Activated CD4-positive, alpha-beta T cell treated with anti-CD3 and anti-CD28 coated beads for 36 hours (primary cell): ENCODE measurements at regions not wholly inside any gene's neighbourhood (a gene's known extent, or its start where the extent isn't known, plus 50 kb on each side); places are given as distances from the start of the nearest gene placed in this dataset.
A peak's percentile ranks its signal among the peaks of the same experiment; 100 is the strongest.

Experiments
- ATAC-seq: fragments of 200-7000 bp; cut with Tn5 transposase; one replicate; pipeline ENCODE4 v1.10.0; 2021; ENCODE audit warnings: mild to moderate bottlenecking, moderate library complexity
- CTCF ChIA-PET: fragments of 350-600 bp; sonication (Branson Sonifier 250); formaldehyde crosslinking; loops from one replicate; lab custom pipeline; 2021; ENCODE audit warnings: antibody characterized with exemption; lab: Charles Lee
- POLR2A ChIA-PET: fragments of 350-600 bp; sonication (Branson Sonifier 250); formaldehyde crosslinking; loops from one replicate; lab custom pipeline; 2021; ENCODE audit warnings: antibody characterized with exemption, inconsistent platforms; lab: Charles Lee
- DNase-seq: peaks from one replicate; pipeline ENCODE4 v3.0.0-alpha.2; 2020
- H3K27ac Mint-ChIP-seq: one replicate; pipeline ENCODE4 v1.8.0; 2021; ENCODE audit warnings: mixed read lengths
- H3K27me3 Mint-ChIP-seq: one replicate; pipeline ENCODE4 v1.8.0; 2021; ENCODE audit warnings: mixed read lengths
- H3K36me3 Mint-ChIP-seq: one replicate; pipeline ENCODE4 v1.8.0; 2021; ENCODE audit warnings: low read depth, mixed read lengths
- H3K4me1 Mint-ChIP-seq: one replicate; pipeline ENCODE4 v1.8.0; 2021; ENCODE audit warnings: mixed read lengths
- H3K4me3 Mint-ChIP-seq: one replicate; pipeline ENCODE4 v1.8.0; 2021; ENCODE audit warnings: mild to moderate bottlenecking, moderate library complexity, mixed read lengths
- H3K9me3 Mint-ChIP-seq: one replicate; pipeline ENCODE4 v1.8.0; 2021; ENCODE audit warnings: low read depth, mixed read lengths
- intact Hi-C, 2 experiments: fragments of 100-400 bp; cut with DNase I in 1 of 2; cut with micrococcal nuclease in 1 of 2; formaldehyde crosslinking; loops; one replicate each; pipeline versions ENCODE4 v1.14.2 to v1.15.1; 2022 to 2024; cut with DNase I, micrococcal nuclease

- Mint-ChIP-seq H3K4me1 (peaks cover 4% of the 10 kb centered on the region), H3K27me3 (no peaks in the 10 kb centered on the region), H3K27ac (no peak overlapping the region), H3K9me3 (peaks cover 7% of the 10 kb centered on the region), H3K4me3 (no peak overlapping the region), H3K36me3 (no peaks in the 10 kb centered on the region)
- no peak for ATAC-seq
- no peak for DNase-seq
- intact Hi-C loops, result no loop called here
- ChIA-PET CTCF (interaction anchor here (2.0 kb wide), 1 partner anchor 12 kb away, joined by 4 read pairs; no protein-coding TSS in a partner anchor), POLR2A (no interaction called here)
These were observed 56.2 kb upstream of the PRRC2C start for GRCh38 chr1:171429137-171429536.

GRCh38 chr1:171431994-171432393, 53.3 kb upstream of the PRRC2C start:
- Mint-ChIP-seq H3K27ac (no peak overlapping the region), H3K4me3 (no peak overlapping the region), H3K4me1 (peaks cover 14% of the 10 kb centered on the region), H3K27me3 (no peaks in the 10 kb centered on the region), H3K36me3 (no peaks in the 10 kb centered on the region), H3K9me3 (peaks cover 7% of the 10 kb centered on the region)
- DNase-seq (no peak), ATAC-seq (no peak)
- CTCF ChIA-PET, result interaction anchor here (0.7 kb wide), 1 partner anchor 118 kb away, joined by 3 read pairs; the partner anchor contains the start of gene FMO4
- intact Hi-C loops, result no loop called here
- POLR2A ChIA-PET, result no interaction called here

- ChIA-PET CTCF (interaction anchor here (0.7 kb wide), 1 partner anchor 118 kb away, joined by 3 read pairs; the partner anchor contains the start of gene FMO4), POLR2A (no interaction called here)
- H3K4me1 Mint-ChIP-seq, result peaks cover 14% of the 10 kb centered on the region
These were observed 52.9 kb upstream of the PRRC2C start for GRCh38 chr1:171432473-171432872.

DNA sequence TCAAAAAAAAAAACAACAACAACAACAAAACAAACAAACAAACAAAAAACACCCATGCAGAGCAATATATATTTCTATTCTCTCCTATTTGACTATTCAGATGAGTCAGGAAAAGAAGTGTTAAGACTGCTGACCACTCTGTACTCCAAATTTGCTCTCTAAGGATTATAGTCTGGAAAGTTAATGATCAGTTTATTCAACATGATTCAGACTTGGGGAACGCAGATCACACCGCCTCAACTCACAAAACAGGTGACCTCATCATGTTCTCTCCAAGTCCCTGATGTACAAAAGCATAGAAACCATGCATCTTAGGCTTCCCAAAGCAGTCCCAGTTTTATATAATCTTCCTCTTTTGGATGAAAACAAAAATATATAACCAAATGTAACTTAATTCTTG, 51.9 kb upstream of the PRRC2C start:
- Mint-ChIP-seq H3K4me1 (peaks cover 14% of the 10 kb centered on the region), H3K36me3 (no peaks in the 10 kb centered on the region), H3K4me3 (no peak overlapping the region), H3K9me3 (peaks cover 7% of the 10 kb centered on the region), H3K27ac (no peak overlapping the region), H3K27me3 (no peaks in the 10 kb centered on the region)
- intact Hi-C loops, result no loop called here
- DNase-seq, result no peak
- ChIA-PET CTCF (interaction anchor here (0.5 kb wide), 1 partner anchor 35 kb away, joined by 3 read pairs; no protein-coding TSS in a partner anchor), POLR2A (no interaction called here)
- no peak for ATAC-seq

More at GRCh38 chr1:171432473-171432872, 52.9 kb upstream of the PRRC2C start:
- H3K36me3 Mint-ChIP-seq, result no peaks in the 10 kb centered on the region
- DNase-seq, result no peak
- no peak overlapping the region for H3K4me3 Mint-ChIP-seq
- H3K27me3 Mint-ChIP-seq, result no peaks in the 10 kb centered on the region
- H3K9me3 Mint-ChIP-seq, result peaks cover 7% of the 10 kb centered on the region
- no peak overlapping the region for H3K27ac Mint-ChIP-seq
- intact Hi-C loops, result no loop called here
- ATAC-seq, result no peak

- H3K36me3 Mint-ChIP-seq, result no peaks in the 10 kb centered on the region
These were observed 50.5 kb upstream of the PRRC2C start for GRCh38 chr1:171434717-171435346.

More at GRCh38 chr1:171434717-171435346, 50.5 kb upstream of the PRRC2C start:
- DNase-seq (peak; percentile 21), ATAC-seq (peak; percentile 82)
- Mint-ChIP-seq H3K9me3 (no peaks in the 10 kb centered on the region), H3K4me3 (peak overlapping the region; percentile 0), H3K27me3 (no peaks in the 10 kb centered on the region), H3K27ac (peak overlapping the region; percentile 81), H3K4me1 (peaks cover 14% of the 10 kb centered on the region)
- ChIA-PET POLR2A (no interaction called here), CTCF (no interaction called here)
- intact Hi-C loops, result loop anchor here in 1 of 2 experiments (1.0 to 2.0 kb wide), 2 partner anchors 14 to 50 kb away; partner anchors contain the start of gene PRRC2C
